ENCODE measurements at regions not wholly inside any gene's neighbourhood (a gene's known extent, or its start where the extent isn't known, plus 50 kb on each side); places are given as distances from the start of the nearest gene placed in this dataset.

DNA sequence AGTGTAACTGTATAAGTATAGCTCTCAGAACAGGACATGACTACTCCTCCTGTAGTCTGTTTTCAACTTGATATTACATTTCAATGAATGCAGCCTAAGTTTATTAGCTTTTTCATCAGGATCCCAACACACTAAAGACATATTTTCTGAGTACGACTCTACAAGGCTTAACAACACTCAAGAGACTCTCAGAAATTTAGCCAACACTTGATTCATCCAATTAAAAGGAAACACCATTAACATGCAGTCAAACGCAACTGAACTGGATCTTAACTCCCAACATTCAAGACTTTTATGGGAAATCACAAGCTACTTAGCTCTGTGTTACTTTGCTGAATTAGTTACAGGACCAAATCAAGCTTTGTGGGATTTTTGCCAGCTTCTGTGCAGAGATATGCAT lies 65.2 kb upstream of the SGIP1 start:
- Histone ChIP-seq H2AFZ (no peak overlapping the region), H3K27ac (no peak overlapping the region), H3K79me2 (ENCODE audit: low read depth) (no peaks in the 10 kb centered on the region), H3K36me3 (ENCODE audit: low read depth) (no peaks in the 10 kb centered on the region), H4K20me1 (ENCODE audit: insufficient read depth) (no peaks in the 10 kb centered on the region), H3K4me2 (no peak overlapping the region), H3K4me1 (replicated peaks; ENCODE audit: insufficient read depth) (no peaks in the 10 kb centered on the region), H3F3A (ENCODE audit: insufficient read depth, low read depth) (no peaks in the 10 kb centered on the region), H3K9me2 (ENCODE audit: insufficient read depth) (no peaks in the 10 kb centered on the region), H3K27me3 (ENCODE audit: insufficient read depth, low read depth) (no peaks in the 10 kb centered on the region), H3K4me3 (no peak overlapping the region), H3K9me3 (ENCODE audit: insufficient read depth, low read depth) (no peaks in the 10 kb centered on the region)
- BruUV-seq (replicated peaks): no TSS peak
- no peak for DNase-seq
- CTCF ChIA-PET: no interaction called here
- intact Hi-C loops (cut with micrococcal nuclease; ENCODE audit: unreplicated experiment): no loop called here
- TF ChIP-seq EZH2 (IDR thresholded peaks at IDR 0.05; ENCODE audit: low read depth): no peak
- TF ChIP-seq, protein P1, sequence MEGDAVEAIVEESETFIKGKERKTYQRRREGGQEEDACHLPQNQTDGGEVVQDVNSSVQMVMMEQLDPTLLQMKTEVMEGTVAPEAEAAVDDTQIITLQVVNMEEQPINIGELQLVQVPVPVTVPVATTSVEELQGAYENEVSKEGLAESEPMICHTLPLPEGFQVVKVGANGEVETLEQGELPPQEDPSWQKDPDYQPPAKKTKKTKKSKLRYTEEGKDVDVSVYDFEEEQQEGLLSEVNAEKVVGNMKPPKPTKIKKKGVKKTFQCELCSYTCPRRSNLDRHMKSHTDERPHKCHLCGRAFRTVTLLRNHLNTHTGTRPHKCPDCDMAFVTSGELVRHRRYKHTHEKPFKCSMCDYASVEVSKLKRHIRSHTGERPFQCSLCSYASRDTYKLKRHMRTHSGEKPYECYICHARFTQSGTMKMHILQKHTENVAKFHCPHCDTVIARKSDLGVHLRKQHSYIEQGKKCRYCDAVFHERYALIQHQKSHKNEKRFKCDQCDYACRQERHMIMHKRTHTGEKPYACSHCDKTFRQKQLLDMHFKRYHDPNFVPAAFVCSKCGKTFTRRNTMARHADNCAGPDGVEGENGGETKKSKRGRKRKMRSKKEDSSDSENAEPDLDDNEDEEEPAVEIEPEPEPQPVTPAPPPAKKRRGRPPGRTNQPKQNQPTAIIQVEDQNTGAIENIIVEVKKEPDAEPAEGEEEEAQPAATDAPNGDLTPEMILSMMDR (conservative IDR thresholded peaks at IDR 0.05): no peak
- POLR2A ChIA-PET (ENCODE audit: unreplicated experiment): no interaction called here

DNA sequence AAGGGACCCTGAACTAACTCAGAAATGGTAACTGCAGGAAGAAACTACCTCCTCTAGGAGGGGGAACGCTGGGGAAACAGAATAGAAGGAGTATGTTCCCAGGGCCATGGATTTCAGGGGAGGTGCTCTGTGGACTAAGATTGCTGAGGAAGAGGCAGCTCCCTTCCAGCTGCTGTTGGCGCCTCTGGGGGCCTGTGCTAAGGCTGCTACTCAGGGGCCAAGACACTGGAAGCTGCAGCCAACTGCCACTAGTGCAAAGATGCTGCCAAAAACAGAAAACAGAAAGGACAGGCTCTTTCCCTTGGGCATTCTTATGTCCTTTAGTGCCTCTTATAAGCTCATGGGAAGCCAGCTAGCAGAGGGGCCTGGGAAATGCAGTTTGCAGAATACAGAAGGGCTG lies 58.0 kb upstream of the SGIP1 start:
- ChIA-PET POLR2A (ENCODE audit: unreplicated experiment) (no interaction called here), CTCF (no interaction called here)
- Histone ChIP-seq H3F3A (ENCODE audit: insufficient read depth, low read depth) (no peaks in the 10 kb centered on the region), H3K4me1 (replicated peaks; ENCODE audit: insufficient read depth) (no peaks in the 10 kb centered on the region), H3K9me2 (ENCODE audit: insufficient read depth) (no peaks in the 10 kb centered on the region), H3K36me3 (ENCODE audit: low read depth) (no peaks in the 10 kb centered on the region), H4K20me1 (ENCODE audit: insufficient read depth) (no peaks in the 10 kb centered on the region), H3K9me3 (ENCODE audit: insufficient read depth, low read depth) (no peaks in the 10 kb centered on the region), H2AFZ (no peak overlapping the region), H3K4me2 (no peak overlapping the region), H3K79me2 (ENCODE audit: low read depth) (no peaks in the 10 kb centered on the region), H3K27me3 (ENCODE audit: insufficient read depth, low read depth) (no peaks in the 10 kb centered on the region), H3K4me3 (no peak overlapping the region), H3K27ac (no peak overlapping the region)
- no peak for DNase-seq
- BruUV-seq (replicated peaks): no TSS peak
- TF ChIP-seq, protein P1 (conservative IDR thresholded peaks at IDR 0.05): no peak
- no peak for TF ChIP-seq EZH2 (IDR thresholded peaks at IDR 0.05; ENCODE audit: low read depth)
- intact Hi-C loops (cut with micrococcal nuclease; ENCODE audit: unreplicated experiment): no loop called here

DNA sequence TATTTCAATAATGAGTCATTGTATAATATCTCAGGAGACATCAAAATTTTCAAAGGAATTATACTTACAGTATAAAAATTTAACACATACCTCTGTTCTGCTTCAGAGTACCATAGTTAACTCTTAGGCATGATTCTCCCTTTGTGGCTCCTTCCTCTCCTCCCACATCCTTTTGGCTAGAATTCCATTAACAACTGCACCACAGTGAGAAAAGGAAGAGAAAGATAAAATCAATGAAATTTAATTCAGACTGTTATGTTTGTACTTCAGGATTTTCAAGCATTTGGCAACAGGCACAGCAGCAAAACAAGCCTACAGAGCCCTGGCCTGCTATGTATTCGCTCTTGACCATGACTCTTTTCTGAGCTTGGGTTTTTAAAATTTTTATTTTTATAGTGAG lies 57.2 kb upstream of the SGIP1 start:
- no TSS peak for BruUV-seq (replicated peaks)

More for the DNA sequence above, 57.2 kb upstream of the SGIP1 start:
- DNase-seq: no peak
- Histone ChIP-seq H3K36me3 (ENCODE audit: low read depth) (no peaks in the 10 kb centered on the region), H3K27me3 (ENCODE audit: insufficient read depth, low read depth) (no peaks in the 10 kb centered on the region), H3K79me2 (ENCODE audit: low read depth) (no peaks in the 10 kb centered on the region), H3F3A (ENCODE audit: insufficient read depth, low read depth) (no peaks in the 10 kb centered on the region), H3K27ac (no peak overlapping the region), H3K9me3 (ENCODE audit: insufficient read depth, low read depth) (no peaks in the 10 kb centered on the region), H3K4me3 (no peak overlapping the region), H2AFZ (no peak overlapping the region), H3K4me2 (no peak overlapping the region), H3K4me1 (replicated peaks; ENCODE audit: insufficient read depth) (no peaks in the 10 kb centered on the region), H3K9me2 (ENCODE audit: insufficient read depth) (no peaks in the 10 kb centered on the region), H4K20me1 (ENCODE audit: insufficient read depth) (no peaks in the 10 kb centered on the region)
- TF ChIP-seq EZH2 (IDR thresholded peaks at IDR 0.05; ENCODE audit: low read depth): no peak
- TF ChIP-seq, protein P1 (conservative IDR thresholded peaks at IDR 0.05): no peak
- ChIA-PET CTCF (no interaction called here), POLR2A (ENCODE audit: unreplicated experiment) (no interaction called here)
- intact Hi-C loops (cut with micrococcal nuclease; ENCODE audit: unreplicated experiment): no loop called here

All from PC-9 (cell line).